NCI-H1417 treated with DMSO at 0.1 percent for 48 hours (cell line): ENCODE measurements at regions not wholly inside any gene's neighbourhood (a gene's known extent, or its start where the extent isn't known, plus 50 kb on each side); places are given as distances from the start of the nearest gene placed in this dataset.
"Not testable (repeated sequence)": the region's sequence is repeated elsewhere in the genome, so short reads cannot be mapped to it uniquely, and the experiment has no call there.

Experiments used
- DNase-seq: peaks from one replicate; lab custom pipeline; 2025; lab: John Stamatoyannopoulos, UW

DNA sequence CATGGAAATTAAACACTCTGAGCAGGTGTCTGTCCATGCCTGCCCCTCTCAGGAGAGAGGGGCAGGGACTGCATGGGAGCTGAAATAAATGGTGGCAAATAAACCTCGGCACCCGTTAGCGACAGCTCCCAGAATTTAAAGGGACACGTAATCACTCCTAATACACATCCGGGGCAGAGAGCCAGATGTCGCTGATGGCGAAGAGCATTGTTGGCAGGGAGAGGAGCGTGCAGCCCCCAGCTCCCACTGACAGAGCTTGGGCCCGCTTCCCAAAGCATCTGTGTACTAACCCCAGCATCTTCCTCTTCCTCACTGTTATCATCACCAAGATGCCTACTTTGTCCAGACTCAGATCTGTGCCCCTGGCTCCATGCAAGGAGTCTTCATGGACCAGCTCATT, 85.8 kb downstream of the IRX5 start:
- DNase-seq = no peak

- DNase-seq = no peak
Measured at GRCh38 chr16:55017321-55017720, 86.7 kb downstream of the IRX5 start.

DNA sequence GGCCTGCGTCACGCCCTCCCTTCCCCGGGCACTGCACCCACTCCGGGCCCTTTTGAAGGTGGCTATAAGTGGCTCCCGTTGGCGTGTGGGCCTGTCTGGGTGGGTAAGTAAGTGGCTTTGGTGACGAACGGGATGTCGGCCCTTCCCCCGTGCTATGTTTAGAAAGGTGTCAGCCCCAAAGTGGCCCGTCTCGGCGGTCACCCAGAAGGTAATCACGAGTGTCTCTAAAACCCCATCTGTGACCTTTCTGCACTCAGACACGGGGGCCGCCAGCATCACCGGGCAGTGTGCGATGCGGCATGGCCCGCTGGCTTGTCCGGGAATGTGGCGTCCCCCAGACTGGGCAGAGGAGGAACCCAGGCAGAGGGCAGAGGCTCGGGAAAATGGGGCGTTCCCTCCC, 88.2 kb downstream of the IRX5 start:
- no peak for DNase-seq

- DNase-seq = no peak
Measured at GRCh38 chr16:55019419-55020131, 88.9 kb downstream of the IRX5 start.

- DNase-seq = no peak
Measured at GRCh38 chr16:55021595-55022475, 91.2 kb downstream of the IRX5 start.

DNA sequence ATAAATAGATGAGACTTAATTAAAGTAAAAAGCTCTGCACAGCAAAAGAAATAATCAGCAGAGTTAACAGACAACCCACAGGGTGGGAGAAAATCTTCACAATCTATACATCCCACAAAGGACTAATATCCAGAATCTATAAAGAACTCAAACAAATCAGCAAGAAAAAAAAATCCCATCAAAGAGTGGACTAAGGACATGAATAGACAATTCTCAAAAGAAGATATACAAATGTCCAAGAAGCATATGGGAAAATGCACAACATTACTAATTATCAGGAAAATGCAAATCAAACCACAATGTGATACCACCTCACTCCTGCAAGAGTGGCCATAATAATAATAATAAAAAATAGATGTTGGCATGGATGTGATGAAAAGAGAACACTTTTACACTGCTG, 96.6 kb downstream of the IRX5 start:
- DNase-seq = not testable (repeated sequence)

GRCh38 chr16:55029509-55029908, 98.8 kb downstream of the IRX5 start:
- no peak for DNase-seq

GRCh38 chr16:55030944-55031343, 100.3 kb downstream of the IRX5 start:
- DNase-seq = no peak

DNA sequence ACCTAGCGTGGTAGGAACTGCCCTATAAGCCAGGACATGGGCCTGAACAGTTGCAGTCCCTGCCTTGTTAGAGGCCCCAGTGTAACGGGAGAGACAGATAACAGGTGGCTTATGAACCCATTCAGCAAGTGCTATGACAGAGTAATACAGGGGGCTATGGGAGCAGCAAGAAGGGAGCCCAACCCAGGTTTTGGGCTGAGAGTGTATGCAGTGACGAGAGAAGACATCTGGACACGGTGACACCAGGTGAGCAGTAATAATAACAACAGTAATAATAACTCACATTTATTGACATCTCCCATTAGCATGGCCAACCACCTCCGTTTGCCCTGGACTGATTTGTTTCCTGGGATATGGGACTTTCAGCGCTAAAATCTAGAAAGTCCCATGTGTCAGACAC, 100.8 kb downstream of the IRX5 start:
- DNase-seq = no peak

DNA sequence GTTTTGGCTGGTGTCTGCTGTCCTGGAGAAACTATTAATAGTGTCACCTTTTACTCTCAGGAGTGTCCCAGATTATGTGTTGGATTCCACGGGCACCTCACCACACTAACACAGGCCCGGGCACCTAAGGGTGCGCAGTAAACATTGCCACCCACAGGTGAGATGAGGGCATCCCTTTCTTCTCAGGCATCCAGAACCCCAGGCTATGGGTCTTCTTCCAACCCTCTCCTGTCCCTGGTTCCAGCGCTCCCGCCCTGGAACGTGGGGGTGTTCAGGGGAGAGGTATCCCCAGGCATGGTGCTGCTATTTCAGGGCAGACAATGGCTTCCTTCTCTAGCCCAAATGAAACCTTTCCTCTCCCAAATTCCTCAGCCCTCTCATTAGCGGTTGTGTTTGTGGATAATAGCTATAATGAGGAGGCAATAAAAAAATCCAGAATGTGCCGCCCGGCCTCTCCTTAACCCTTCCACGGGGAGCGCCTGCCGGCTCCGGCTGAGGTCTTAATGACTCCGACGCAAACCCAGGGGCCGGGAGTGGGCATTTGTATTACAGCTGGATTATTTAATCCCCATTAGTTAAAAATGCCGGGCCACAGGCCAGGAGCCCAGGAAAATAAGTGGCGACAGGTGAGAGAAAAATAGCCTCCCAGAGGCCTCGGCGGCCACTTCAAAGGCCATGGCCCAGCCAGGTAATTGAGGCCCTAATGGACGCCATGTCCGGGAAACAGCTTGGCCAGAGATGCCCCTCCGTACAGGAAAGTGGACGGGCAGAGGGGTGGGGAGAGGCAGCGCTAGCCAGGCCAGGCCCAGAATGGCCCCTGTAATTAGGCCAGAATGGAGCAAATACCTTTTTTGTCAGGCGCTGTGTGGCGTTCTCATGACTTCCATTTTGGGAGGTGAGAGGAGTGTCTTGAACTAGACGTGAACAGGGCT, 102.8 kb downstream of the IRX5 start:
- DNase-seq = no peak

GRCh38 chr16:55035029-55035428, 104.4 kb downstream of the IRX5 start:
- DNase-seq = no peak

- no peak for DNase-seq
Measured at GRCh38 chr16:55035956-55036355, 105.3 kb downstream of the IRX5 start.

GRCh38 chr16:55036371-55036821, 105.7 kb downstream of the IRX5 start:
- DNase-seq = no peak

DNA sequence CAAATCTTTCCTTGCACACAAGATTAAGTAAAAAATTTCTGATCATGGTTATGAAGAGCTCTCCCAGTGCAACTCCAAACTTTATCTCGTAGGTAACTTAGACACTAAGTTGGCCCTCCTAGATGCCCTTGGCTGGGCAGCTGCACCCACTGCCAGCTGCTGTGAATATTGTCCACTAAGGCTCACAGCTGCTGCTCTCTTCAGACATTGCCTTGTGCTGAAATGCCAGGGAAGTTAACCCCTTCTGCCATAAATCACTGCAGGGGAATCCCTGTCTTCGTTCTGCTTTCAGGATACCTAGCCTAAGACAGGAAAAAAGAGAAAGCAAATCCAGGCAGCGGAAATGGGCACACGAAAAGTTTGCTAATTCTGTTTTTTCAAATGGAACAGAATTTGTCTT, 106.4 kb downstream of the IRX5 start:
- DNase-seq = no peak

- DNase-seq = no peak
Measured at GRCh38 chr16:55037966-55038365, 107.3 kb downstream of the IRX5 start.

- no peak for DNase-seq
Measured at GRCh38 chr16:55039042-55039441, 108.4 kb downstream of the IRX5 start.

GRCh38 chr16:55039511-55039910, 108.8 kb downstream of the IRX5 start:
- no peak for DNase-seq

GRCh38 chr16:55039931-55040330, 109.3 kb downstream of the IRX5 start:
- no peak for DNase-seq

GRCh38 chr16:55040366-55041086, 109.9 kb downstream of the IRX5 start:
- no peak for DNase-seq

DNA sequence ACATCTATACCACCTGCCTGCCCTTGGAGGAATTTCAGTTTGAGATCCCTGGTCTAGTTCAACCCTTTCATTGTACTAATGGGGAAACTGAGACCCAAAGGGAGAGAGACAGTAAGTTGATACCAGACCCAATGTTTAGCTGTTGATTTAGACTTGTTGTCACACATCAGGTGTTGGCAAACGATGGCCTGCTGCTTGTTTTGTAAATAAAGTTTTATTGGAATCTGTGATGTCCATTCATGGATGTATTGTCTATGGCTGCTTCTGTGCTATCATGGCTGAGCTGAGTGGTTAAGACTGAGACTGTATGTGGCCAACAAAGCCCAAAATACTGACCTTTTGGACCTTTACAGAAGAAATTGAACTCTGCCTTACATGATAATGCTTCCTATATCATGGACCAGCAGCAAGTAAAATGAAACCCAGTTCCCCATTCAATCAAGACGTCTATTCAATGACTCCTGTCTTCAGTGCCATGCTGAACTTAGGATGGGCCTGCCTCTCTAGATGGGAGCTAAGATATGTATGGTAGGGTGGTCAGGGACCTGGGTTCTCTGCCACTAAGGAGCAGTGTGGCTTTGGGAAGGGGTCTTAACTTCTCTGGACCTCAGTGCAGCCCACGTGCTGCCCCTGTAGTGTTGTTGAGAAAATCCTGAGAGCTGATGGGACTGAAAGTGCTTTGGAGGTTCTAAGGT, 111.0 kb downstream of the IRX5 start:
- no peak for DNase-seq
